GM12878 (cell line): ENCODE measurements at regions not wholly inside any gene's neighbourhood (a gene's known extent, or its start where the extent isn't known, plus 50 kb on each side); places are given as distances from the start of the nearest gene placed in this dataset.

Source experiments
- ATAC-seq: fragments of 200-7000 bp; cut with Tn5 transposase; 3 replicates; pipeline ENCODE4 v1.9.1; 2020; ENCODE audit warnings: mild to moderate bottlenecking, moderate library complexity
- BruUV-seq: library from RNA; stranded (reverse); fragments of 400-500 nt; replicated peaks from 2 replicates; lab custom pipeline; 2021; lab: Mats Ljungman, UMichigan
- CTCF ChIA-PET: fragments of 300-600 bp; sonication (Branson Sonifier 250); formaldehyde crosslinking; extraction: SDS; loops from one replicate; lab custom pipeline; 2021; ENCODE audit warnings: inconsistent platforms; lab: Yijun Ruan, JAX
- POLR2A ChIA-PET: fragments of 350-600 bp; formaldehyde crosslinking; extraction: SDS; loops from one replicate; lab custom pipeline; 2021; ENCODE audit warnings: inconsistent platforms; lab: Charles Lee
- RAD21 ChIA-PET: fragments of 300-600 bp; sonication (Branson Sonifier 250); formaldehyde crosslinking; loops from one replicate; lab custom pipeline; 2023; ENCODE audit warnings: antibody characterized with exemption; ENCODE audit not compliant: unreplicated experiment; lab: Charles Lee
- SMC1A ChIA-PET: fragments of 300-600 bp; sonication (Branson Sonifier 250); formaldehyde crosslinking; loops from one replicate; lab custom pipeline; 2023; ENCODE audit not compliant: unreplicated experiment, uncharacterized antibody; lab: Charles Lee
- DNase-seq: peaks from one replicate; pipeline ENCODE4 v3.0.0-alpha.2; 2011; ENCODE audit warnings: low read depth, low spot score
- FAIRE-seq: peaks from 3 replicates; lab custom pipeline; 2011; peaks lifted over from hg19 to GRCh38; lab: Jason Lieb, UNC
- H2AFZ ChIP-seq: 2 replicates; pipeline ENCODE4 v1.6.0; 2011; ENCODE audit warnings: low read depth, low read length, control low read depth; ENCODE audit not compliant: control insufficient read depth
- H3K27ac ChIP-seq: 2 replicates; pipeline ENCODE4 v1.5.1; 2011; ENCODE audit warnings: control low read depth; ENCODE audit not compliant: control insufficient read depth, insufficient read depth
- H3K27me3 ChIP-seq, 2 experiments: replicated peaks in 1 of 2; 2 replicates each; pipeline versions ENCODE4 v1.6.0 to v1.6.1; 2011; ENCODE audit warnings: low read length in 1 of 2; ENCODE audit not compliant: control insufficient read depth in 2 of 2, insufficient read depth in 2 of 2
- H3K36me3 ChIP-seq, 2 experiments: 2 replicates each; pipeline ENCODE4 v1.5.1; 2011; ENCODE audit warnings: low read length in 1 of 2; ENCODE audit not compliant: control insufficient read depth in 2 of 2, insufficient read depth in 2 of 2
- H3K4me1 ChIP-seq: 2 replicates; pipeline ENCODE4 v1.6.1; 2011; ENCODE audit warnings: mild to moderate bottlenecking, low read length, moderate library complexity, mixed read lengths; ENCODE audit not compliant: control insufficient read depth, insufficient read depth
- H3K4me2 ChIP-seq: 2 replicates; pipeline ENCODE4 v1.6.0; 2011; ENCODE audit warnings: control low read depth; ENCODE audit not compliant: control insufficient read depth, insufficient read depth
- H3K4me3 ChIP-seq: fragments of 200-600 bp; sonication (generic); 2 replicates; pipeline ENCODE4 v1.5.1; 2016
- H3K79me2 ChIP-seq: 2 replicates; pipeline ENCODE4 v1.6.0; 2011; ENCODE audit warnings: low read length; ENCODE audit not compliant: control insufficient read depth, insufficient read depth
- H3K9ac ChIP-seq: 2 replicates; pipeline ENCODE4 v1.8.0; 2011; ENCODE audit warnings: low read length, control low read depth, mixed read lengths; ENCODE audit not compliant: control insufficient read depth, insufficient read depth
- H3K9me3 ChIP-seq: replicated peaks from 3 replicates; pipeline ENCODE4 v1.5.1; 2011; ENCODE audit warnings: mild to moderate bottlenecking, low read length; ENCODE audit not compliant: control insufficient read depth, insufficient read depth
- H4K20me1 ChIP-seq: 2 replicates; pipeline ENCODE4 v1.6.0; 2011; ENCODE audit not compliant: control insufficient read depth, insufficient read depth
- JUNB ChIP-seq: IDR thresholded peaks from 2 replicates; pipeline ENCODE4 v1.6.1; 2016; ENCODE audit warnings: antibody characterized with exemption, mild to moderate bottlenecking
- JUND ChIP-seq: IDR thresholded peaks from 2 replicates; pipeline ENCODE4 v1.6.1; 2012; ENCODE audit warnings: low read depth, mild to moderate bottlenecking, low read length, improper control_type of control experiment, moderate library complexity
- KLF5 ChIP-seq: fragments of 450-650 bp; IDR thresholded peaks from 2 replicates; pipeline ENCODE4 v1.6.1; 2014; ENCODE audit warnings: mild to moderate bottlenecking; ENCODE audit not compliant: partially characterized antibody
- NFYB ChIP-seq: IDR thresholded peaks from 2 replicates; pipeline ENCODE4 v1.6.1; 2011; ENCODE audit warnings: low read depth, mild to moderate bottlenecking, low read length, improper control_type of control experiment, moderate library complexity; ENCODE audit not compliant: insufficient read depth
- PBX3 ChIP-seq: IDR thresholded peaks from 2 replicates; pipeline ENCODE4 v1.6.1; 2011; ENCODE audit warnings: mild to moderate bottlenecking, low read depth, low read length, moderate library complexity; ENCODE audit not compliant: insufficient replicate concordance
- POU2F2 ChIP-seq: IDR thresholded peaks from 3 replicates; pipeline ENCODE4 v1.6.1; 2011; ENCODE audit warnings: low read depth, mild to moderate bottlenecking, low read length, borderline replicate concordance
- SP1 ChIP-seq: IDR thresholded peaks from one replicate; pipeline ENCODE4 v1.6.1; 2011; ENCODE audit warnings: low read depth, low read length
- TCF7 ChIP-seq: IDR thresholded peaks from 2 replicates; pipeline ENCODE4 v1.6.1; 2014; ENCODE audit warnings: antibody characterized with exemption, borderline replicate concordance
- ZBED1 ChIP-seq: IDR thresholded peaks from 2 replicates; pipeline ENCODE4 v1.6.1; 2016; ENCODE audit warnings: borderline replicate concordance
- ZNF24 ChIP-seq: fragments of 450-650 bp; IDR thresholded peaks from 2 replicates; pipeline ENCODE4 v1.6.1; 2017; ENCODE audit warnings: antibody characterized with exemption, mild to moderate bottlenecking
- ZNF384 ChIP-seq: IDR thresholded peaks from 2 replicates; pipeline ENCODE4 v1.6.1; 2012; ENCODE audit warnings: low read depth, mild to moderate bottlenecking, low read length, improper control_type of control experiment, borderline replicate concordance
- ZNF687 ChIP-seq: fragments of 450-650 bp; IDR thresholded peaks from 2 replicates; pipeline ENCODE4 v1.6.1; 2017; ENCODE audit warnings: mild to moderate bottlenecking, moderate library complexity
- WGBS: methylation state at CpG from one replicate; pipeline ENCODE4 v1.1.6; 2016; ENCODE audit warnings: low lambda C conversion rate; ENCODE audit not compliant: insufficient replicate concordance, insufficient coverage; ENCODE audit errors: missing lambda C conversion rate; 5-methylcytosine and 5-hydroxymethylcytosine counted together
- in situ Hi-C: fragments of 300-500 bp; cut with MboI; formaldehyde crosslinking; loops from 9 replicates; pipeline ENCODE4 v1.14.3; 2018; ENCODE audit warnings: mixed read lengths
- intact Hi-C: fragments of 100-400 bp; cut with micrococcal nuclease; formaldehyde crosslinking; loops from one replicate; pipeline ENCODE4 v1.14.2; 2022; ENCODE audit not compliant: unreplicated experiment
- TF ChIP-seq, protein P1 (sequence below): fragments of 450-650 bp; formaldehyde crosslinking; IDR thresholded peaks from 2 replicates; pipeline ENCODE4 v1.5.0; 2022; ENCODE audit warnings: mild to moderate bottlenecking, missing genetic modification characterization

- no peak for TF ChIP-seq JUND
Observed at GRCh38 chr17:52287611-52288010, 129.1 kb upstream of the CA10 start (continued).

DNA sequence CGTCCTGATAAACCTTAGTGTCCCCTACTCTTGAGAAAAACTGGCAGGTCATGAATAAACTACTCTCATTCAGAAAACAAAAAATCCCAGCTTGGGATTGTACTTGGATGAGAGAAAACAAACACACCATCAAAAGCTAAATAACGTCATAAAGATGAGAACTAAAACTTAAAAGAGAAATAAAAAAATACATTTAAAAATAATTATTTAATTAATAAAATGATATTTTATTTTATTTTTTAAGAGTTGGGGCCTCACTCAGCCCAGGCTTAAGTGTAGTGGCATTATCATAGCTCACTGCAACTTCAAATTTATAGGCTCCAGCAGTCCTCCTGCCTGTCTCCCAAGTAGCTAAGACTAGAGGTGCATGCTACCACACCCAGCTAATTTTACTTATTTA is 125.4 kb upstream of the CA10 start:
- TF ChIP-seq JUNB (no peak), TCF7 (no peak), ZNF687 (no peak), ZBED1 (no peak), ZNF24 (no peak), KLF5 (no peak), PBX3 (no peak), ZNF384 (no peak), POU2F2 (no peak), NFYB (no peak), SP1 (no peak)
- TF ChIP-seq, protein P1, sequence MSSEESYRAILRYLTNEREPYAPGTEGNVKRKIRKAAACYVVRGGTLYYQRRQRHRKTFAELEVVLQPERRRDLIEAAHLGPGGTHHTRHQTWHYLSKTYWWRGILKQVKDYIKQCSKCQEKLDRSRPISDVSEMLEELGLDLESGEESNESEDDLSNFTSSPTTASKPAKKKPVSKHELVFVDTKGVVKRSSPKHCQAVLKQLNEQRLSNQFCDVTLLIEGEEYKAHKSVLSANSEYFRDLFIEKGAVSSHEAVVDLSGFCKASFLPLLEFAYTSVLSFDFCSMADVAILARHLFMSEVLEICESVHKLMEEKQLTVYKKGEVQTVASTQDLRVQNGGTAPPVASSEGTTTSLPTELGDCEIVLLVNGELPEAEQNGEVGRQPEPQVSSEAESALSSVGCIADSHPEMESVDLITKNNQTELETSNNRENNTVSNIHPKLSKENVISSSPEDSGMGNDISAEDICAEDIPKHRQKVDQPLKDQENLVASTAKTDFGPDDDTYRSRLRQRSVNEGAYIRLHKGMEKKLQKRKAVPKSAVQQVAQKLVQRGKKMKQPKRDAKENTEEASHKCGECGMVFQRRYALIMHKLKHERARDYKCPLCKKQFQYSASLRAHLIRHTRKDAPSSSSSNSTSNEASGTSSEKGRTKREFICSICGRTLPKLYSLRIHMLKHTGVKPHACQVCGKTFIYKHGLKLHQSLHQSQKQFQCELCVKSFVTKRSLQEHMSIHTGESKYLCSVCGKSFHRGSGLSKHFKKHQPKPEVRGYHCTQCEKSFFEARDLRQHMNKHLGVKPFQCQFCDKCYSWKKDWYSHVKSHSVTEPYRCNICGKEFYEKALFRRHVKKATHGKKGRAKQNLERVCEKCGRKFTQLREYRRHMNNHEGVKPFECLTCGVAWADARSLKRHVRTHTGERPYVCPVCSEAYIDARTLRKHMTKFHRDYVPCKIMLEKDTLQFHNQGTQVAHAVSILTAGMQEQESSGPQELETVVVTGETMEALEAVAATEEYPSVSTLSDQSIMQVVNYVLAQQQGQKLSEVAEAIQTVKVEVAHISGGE (CRISPR knock-in tag) = no peak
- BruUV-seq = no TSS peak
- Histone ChIP-seq H3K4me3 (no peak overlapping the region), H3K4me1 (no peaks in the 10 kb centered on the region), H3K4me2 (no peak overlapping the region), H3K9ac (no peak overlapping the region), H3K27ac (no peak overlapping the region), H3K79me2 (no peaks in the 10 kb centered on the region), H3K9me3 (no peaks in the 10 kb centered on the region), H2AFZ (no peak overlapping the region), H3K27me3 (no peaks in the 10 kb centered on the region), H4K20me1 (no peaks in the 10 kb centered on the region), H3K36me3 (no peaks in the 10 kb centered on the region)
- in situ Hi-C loops = no loop called here
- ATAC-seq = no peak
- ChIA-PET POLR2A (no interaction called here), SMC1A (interaction anchor here (0.6 to 1.0 kb wide), 2 partner anchors 28 to 32 kb away, joined by 3 read pairs; no protein-coding TSS in a partner anchor), CTCF (no interaction called here), RAD21 (no interaction called here)
- WGBS = 21% methylated on average over 2 of the region's 2 CpGs
- intact Hi-C loops = no loop called here
- no peak for FAIRE-seq
- no peak for DNase-seq
